Activated T-cell treated with anti-CD3 and anti-CD28 coated beads, Interleukin-2, amount 50 U/mL, for 72 hours (primary cell): ENCODE measurements at regions not wholly inside any gene's neighbourhood (a gene's known extent, or its start where the extent isn't known, plus 50 kb on each side); places are given as distances from the start of the nearest gene placed in this dataset.

Experiments
- ATAC-seq, 2 donors: fragments of 150-1000 bp; cut with Tn5 transposase; replicated peaks in 1 of 2; 2 replicates each; pipeline ENCODE4 v1.10.0; 2021; ENCODE audit warnings: moderate library complexity in 2 of 2, mild to moderate bottlenecking in 1 of 2
- DNase-seq, 2 donors: peaks; one replicate each; pipeline ENCODE4 v3.0.0; 2021 to 2022; ENCODE audit warnings: mixed read lengths in 1 of 2
- H3K27ac Mint-ChIP-seq: one replicate; pipeline ENCODE4 v1.8.0; 2022; ENCODE audit warnings: mild to moderate bottlenecking, moderate library complexity, mixed read lengths
- H3K27me3 Mint-ChIP-seq: one replicate; pipeline ENCODE4 v1.8.0; 2022; ENCODE audit warnings: low read depth, mixed read lengths
- H3K36me3 Mint-ChIP-seq, 2 donors: one replicate each; pipeline ENCODE4 v1.8.0; 2022; ENCODE audit warnings: mixed read lengths in 2 of 2, mild to moderate bottlenecking in 1 of 2; ENCODE audit not compliant: insufficient read depth in 2 of 2
- H3K4me1 Mint-ChIP-seq: one replicate; pipeline ENCODE4 v1.8.0; 2022; ENCODE audit warnings: low read depth, mixed read lengths
- H3K4me3 Mint-ChIP-seq, 2 donors: one replicate each; pipeline ENCODE4 v1.8.0; 2022; ENCODE audit warnings: mild to moderate bottlenecking in 2 of 2, mixed read lengths in 2 of 2, moderate library complexity in 2 of 2
- H3K9me3 Mint-ChIP-seq, 2 donors: one replicate each; pipeline ENCODE4 v1.8.0; 2022; ENCODE audit warnings: mixed read lengths in 2 of 2

- ATAC-seq, result no peak
- peaks cover 1 to 2% of the 10 kb centered on the region in 2 donors for H3K36me3 Mint-ChIP-seq
- H3K27me3 Mint-ChIP-seq, result no peaks in the 10 kb centered on the region
- H3K9me3 Mint-ChIP-seq, result peaks cover 0 to 1% of the 10 kb centered on the region in 2 donors
- no peak for DNase-seq
- H3K27ac Mint-ChIP-seq, result no peak overlapping the region
- H3K4me3 Mint-ChIP-seq, result no peak overlapping the region
- H3K4me1 Mint-ChIP-seq, result no peaks in the 10 kb centered on the region
These were observed 147.8 kb upstream of the SRD5A2 start for GRCh38 chr2:31728406-31729064.

- ATAC-seq (no peak), DNase-seq (no peak)
- no peaks in the 10 kb centered on the region for H3K4me1 Mint-ChIP-seq
- peaks cover 0 to 3% of the 10 kb centered on the region in 2 donors for H3K9me3 Mint-ChIP-seq
- H3K27ac Mint-ChIP-seq, result no peak overlapping the region
- H3K27me3 Mint-ChIP-seq, result no peaks in the 10 kb centered on the region
- H3K36me3 Mint-ChIP-seq, result peaks cover 1 to 2% of the 10 kb centered on the region in 2 donors
- no peak overlapping the region for H3K4me3 Mint-ChIP-seq
These were observed 145.7 kb upstream of the SRD5A2 start for GRCh38 chr2:31726457-31726856.

- peaks cover 0 to 1% of the 10 kb centered on the region in 2 donors for H3K36me3 Mint-ChIP-seq
- H3K27ac Mint-ChIP-seq, result no peak overlapping the region
- no peaks in the 10 kb centered on the region for H3K27me3 Mint-ChIP-seq
- no peaks in the 10 kb centered on the region for H3K4me1 Mint-ChIP-seq
- DNase-seq (no peak), ATAC-seq (no peak)
- no peak overlapping the region for H3K4me3 Mint-ChIP-seq
- peaks cover 2 to 3% of the 10 kb centered on the region in 2 donors for H3K9me3 Mint-ChIP-seq
These were observed 144.7 kb upstream of the SRD5A2 start for GRCh38 chr2:31725444-31725843.

GRCh38 chr2:31711737-31712136 is 131.0 kb upstream of the SRD5A2 start:
- Mint-ChIP-seq H3K27me3 (peaks cover 4% of the 10 kb centered on the region), H3K4me1 (no peaks in the 10 kb centered on the region), H3K27ac (no peak overlapping the region), H3K36me3 (peaks cover 1 to 2% of the 10 kb centered on the region in 2 donors), H3K9me3 (peaks cover 2 to 3% of the 10 kb centered on the region in 2 donors), H3K4me3 (no peak overlapping the region)
- DNase-seq, result no peak
- ATAC-seq, result no peak

- H3K4me1 Mint-ChIP-seq, result no peaks in the 10 kb centered on the region
- DNase-seq (no peak), ATAC-seq (no peak)
- no peak overlapping the region for H3K4me3 Mint-ChIP-seq
- peaks cover 2 to 3% of the 10 kb centered on the region in 2 donors for H3K9me3 Mint-ChIP-seq
- peaks cover 1 to 2% of the 10 kb centered on the region in 2 donors for H3K36me3 Mint-ChIP-seq
- H3K27me3 Mint-ChIP-seq, result peaks cover 4% of the 10 kb centered on the region
- H3K27ac Mint-ChIP-seq, result no peak overlapping the region
These were observed 129.4 kb upstream of the SRD5A2 start for GRCh38 chr2:31710121-31710520.

- Mint-ChIP-seq H3K4me1 (no peaks in the 10 kb centered on the region), H3K27me3 (no peaks in the 10 kb centered on the region), H3K27ac (no peak overlapping the region), H3K4me3 (no peak overlapping the region), H3K9me3 (peaks cover 0 to 1% of the 10 kb centered on the region in 2 donors), H3K36me3 (peaks cover 0 to 2% of the 10 kb centered on the region in 2 donors)
- DNase-seq (no peak), ATAC-seq (no peak)
These were observed 127.3 kb upstream of the SRD5A2 start for GRCh38 chr2:31707992-31708391.

GRCh38 chr2:31704561-31705212 is 123.9 kb upstream of the SRD5A2 start:
- H3K4me1 Mint-ChIP-seq, result no peaks in the 10 kb centered on the region
- H3K4me3 Mint-ChIP-seq, result no peak overlapping the region
- no peak for ATAC-seq

GRCh38 chr2:31703253-31703652 is 122.5 kb upstream of the SRD5A2 start:
- Mint-ChIP-seq H3K4me1 (no peaks in the 10 kb centered on the region), H3K4me3 (no peak overlapping the region), H3K27ac (no peak overlapping the region), H3K9me3 (peaks cover 11 to 21% of the 10 kb centered on the region in 2 donors), H3K36me3 (peaks cover 4 to 9% of the 10 kb centered on the region in 2 donors), H3K27me3 (no peaks in the 10 kb centered on the region)
- ATAC-seq (no peak), DNase-seq (no peak)

More at GRCh38 chr2:31704561-31705212, 123.9 kb upstream of the SRD5A2 start:
- Mint-ChIP-seq H3K27ac (no peak overlapping the region), H3K27me3 (no peaks in the 10 kb centered on the region), H3K36me3 (peaks cover 0 to 2% of the 10 kb centered on the region in 2 donors), H3K9me3 (peaks cover 6 to 15% of the 10 kb centered on the region in 2 donors)
- no peak for DNase-seq

GRCh38 chr2:31698722-31699121 is 118.0 kb upstream of the SRD5A2 start:
- Mint-ChIP-seq H3K9me3 (peaks cover 26 to 34% of the 10 kb centered on the region in 2 donors), H3K36me3 (peaks cover 19 to 23% of the 10 kb centered on the region in 2 donors), H3K27ac (no peak overlapping the region), H3K27me3 (no peaks in the 10 kb centered on the region), H3K4me1 (no peaks in the 10 kb centered on the region), H3K4me3 (no peak overlapping the region)
- ATAC-seq (no peak), DNase-seq (no peak)

- Mint-ChIP-seq H3K36me3 (peaks cover 26 to 29% of the 10 kb centered on the region in 2 donors), H3K27ac (no peak overlapping the region), H3K27me3 (no peaks in the 10 kb centered on the region), H3K4me3 (no peak overlapping the region), H3K9me3 (peaks cover 33 to 34% of the 10 kb centered on the region in 2 donors), H3K4me1 (no peaks in the 10 kb centered on the region)
- DNase-seq (no peak), ATAC-seq (no peak)
These were observed 115.3 kb upstream of the SRD5A2 start for GRCh38 chr2:31696068-31696467.

- ATAC-seq (no peak), DNase-seq (no peak)
- Mint-ChIP-seq H3K27ac (no peak overlapping the region), H3K27me3 (no peaks in the 10 kb centered on the region), H3K4me1 (no peaks in the 10 kb centered on the region), H3K4me3 (no peak overlapping the region), H3K9me3 (peaks cover 29 to 30% of the 10 kb centered on the region in 2 donors), H3K36me3 (peaks cover 25 to 28% of the 10 kb centered on the region in 2 donors)
These were observed 113.7 kb upstream of the SRD5A2 start for GRCh38 chr2:31694444-31694843.

GRCh38 chr2:31693882-31694281 is 113.1 kb upstream of the SRD5A2 start:
- Mint-ChIP-seq H3K9me3 (peaks cover 27 to 28% of the 10 kb centered on the region in 2 donors), H3K4me3 (no peak overlapping the region), H3K36me3 (peaks cover 22 to 25% of the 10 kb centered on the region in 2 donors), H3K27me3 (no peaks in the 10 kb centered on the region), H3K27ac (no peak overlapping the region), H3K4me1 (no peaks in the 10 kb centered on the region)
- ATAC-seq (no peak), DNase-seq (no peak)

- Mint-ChIP-seq H3K27me3 (no peaks in the 10 kb centered on the region), H3K4me3 (no peak overlapping the region), H3K36me3 (peaks cover 9% of the 10 kb centered on the region in 2 donors), H3K9me3 (peaks cover 12 to 17% of the 10 kb centered on the region in 2 donors), H3K27ac (no peak overlapping the region), H3K4me1 (no peaks in the 10 kb centered on the region)
- DNase-seq (peak in 1 of 2 donors; percentile 2), ATAC-seq (no peak)
These were observed 107.5 kb upstream of the SRD5A2 start for GRCh38 chr2:31688282-31688681.
